ENCODE measurements at regions not wholly inside any gene's neighbourhood (a gene's known extent, or its start where the extent isn't known, plus 50 kb on each side); places are given as distances from the start of the nearest gene placed in this dataset.
"Not testable (repeated sequence)": the region's sequence is repeated elsewhere in the genome, so short reads cannot be mapped to it uniquely, and the experiment has no call there.

- Histone ChIP-seq H3K27me3 (no peaks in the 10 kb centered on the region), H3K4me1 (no peaks in the 10 kb centered on the region), H3K27ac (no peak overlapping the region), H3K4me3 (no peak overlapping the region), H3K9me3 (no peaks in the 10 kb centered on the region), H3K36me3 (no peaks in the 10 kb centered on the region)
- TF ChIP-seq CTCF (IDR thresholded peaks at IDR 0.05) (no peak), POLR2A (IDR thresholded peaks at IDR 0.05) (no peak)
- no peak for DNase-seq
These were observed 388.4 kb upstream of the AMELY start for GRCh38 chrY:7299960-7300359.

- Histone ChIP-seq H3K36me3 (no peaks in the 10 kb centered on the region), H3K27me3 (no peaks in the 10 kb centered on the region), H3K4me1 (no peaks in the 10 kb centered on the region), H3K27ac (no peak overlapping the region), H3K4me3 (no peak overlapping the region), H3K9me3 (no peaks in the 10 kb centered on the region)
- DNase-seq = no peak
- TF ChIP-seq CTCF (IDR thresholded peaks at IDR 0.05) (no peak), POLR2A (IDR thresholded peaks at IDR 0.05) (no peak)
These were observed 380.6 kb upstream of the AMELY start for GRCh38 chrY:7292113-7292512.

- TF ChIP-seq POLR2A (IDR thresholded peaks at IDR 0.05) = no peak
- no peak for TF ChIP-seq CTCF (IDR thresholded peaks at IDR 0.05)
- Histone ChIP-seq H3K9me3 (no peaks in the 10 kb centered on the region), H3K27ac (peak overlapping the region in 2 of 4 donors; percentile 8 to 55)
These were observed 378.6 kb upstream of the AMELY start for GRCh38 chrY:7289889-7290833.

GRCh38 chrY:7288611-7289010, 377.1 kb upstream of the AMELY start:
- Histone ChIP-seq H3K4me1 (no peaks in the 10 kb centered on the region), H3K27ac (no peak overlapping the region), H3K27me3 (no peaks in the 10 kb centered on the region), H3K4me3 (no peak overlapping the region), H3K36me3 (no peaks in the 10 kb centered on the region), H3K9me3 (no peaks in the 10 kb centered on the region)
- TF ChIP-seq CTCF (IDR thresholded peaks at IDR 0.05) (no peak), POLR2A (IDR thresholded peaks at IDR 0.05) (no peak)
- no peak for DNase-seq

More at GRCh38 chrY:7289889-7290833, 378.6 kb upstream of the AMELY start:
- H3K27me3 ChIP-seq = no peaks in the 10 kb centered on the region
- no peak for DNase-seq
- H3K4me3 ChIP-seq = no peak overlapping the region
- no peaks in the 10 kb centered on the region for H3K36me3 ChIP-seq
- H3K4me1 ChIP-seq = no peaks in the 10 kb centered on the region

- H3K27me3 ChIP-seq, H3K4me1 ChIP-seq, DNase-seq, H3K27ac ChIP-seq, H3K9me3 ChIP-seq, H3K4me3 ChIP-seq, H3K36me3 ChIP-seq: not testable (repeated sequence)
These were observed 376.4 kb upstream of the AMELY start for GRCh38 chrY:7287963-7288362.

- Histone ChIP-seq H3K9me3 (no peaks in the 10 kb centered on the region), H3K27me3 (no peaks in the 10 kb centered on the region), H3K27ac (no peak overlapping the region), H3K4me1 (no peaks in the 10 kb centered on the region), H3K36me3 (no peaks in the 10 kb centered on the region), H3K4me3 (no peak overlapping the region)
- TF ChIP-seq CTCF (IDR thresholded peaks at IDR 0.05) (no peak), POLR2A (IDR thresholded peaks at IDR 0.05) (no peak)
- DNase-seq = no peak
These were observed 373.8 kb upstream of the AMELY start for GRCh38 chrY:7285388-7285787.
